ENCODE measurements at regions not wholly inside any gene's neighbourhood (a gene's known extent, or its start where the extent isn't known, plus 50 kb on each side); places are given as distances from the start of the nearest gene placed in this dataset.

DNA sequence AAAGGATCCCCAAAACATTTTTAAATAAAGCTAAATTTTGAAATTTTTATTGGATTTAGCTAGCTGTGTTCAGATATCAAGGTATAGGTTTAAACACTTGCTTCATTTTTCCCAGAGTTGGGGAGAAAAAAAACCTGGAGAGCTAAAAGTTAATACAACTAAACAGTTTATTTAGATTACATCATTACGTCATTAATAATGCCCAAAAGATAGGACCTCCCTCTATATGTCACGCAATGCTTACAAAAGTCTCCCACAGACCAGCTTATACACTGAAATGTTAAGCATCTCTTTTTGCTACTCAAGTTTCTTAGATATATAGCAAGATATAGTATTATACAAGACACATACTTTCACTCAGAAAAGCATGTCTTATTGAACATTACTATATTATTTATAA, 160.0 kb upstream of the SEMA3E start:
- POLR2A ChIA-PET (ENCODE audit: low non-redundant PET): no interaction called here
- Histone ChIP-seq H3K9me3 (ENCODE audit: low read depth, low read length, poor library complexity, severe bottlenecking) (no peaks in the 10 kb centered on the region), H3K27me3 (replicated peaks; ENCODE audit: insufficient read depth, low read depth, low read length, poor library complexity) (no peaks in the 10 kb centered on the region), H3K36me3 (ENCODE audit: insufficient read depth, low read length, poor library complexity, severe bottlenecking) (no peaks in the 10 kb centered on the region), H3K4me1 (ENCODE audit: insufficient read depth, low read length, poor library complexity, severe bottlenecking) (no peaks in the 10 kb centered on the region), H3K27ac (ENCODE audit: low read depth, low read length, poor library complexity, severe bottlenecking) (no peak overlapping the region), H3K4me3 (ENCODE audit: low read depth, low read length, poor library complexity, severe bottlenecking) (no peak overlapping the region)
- DNase-seq (ENCODE audit: low spot score): no peak
- intact Hi-C loops (cut with micrococcal nuclease; ENCODE audit: unreplicated experiment): no loop called here
- TF ChIP-seq, protein P1, sequence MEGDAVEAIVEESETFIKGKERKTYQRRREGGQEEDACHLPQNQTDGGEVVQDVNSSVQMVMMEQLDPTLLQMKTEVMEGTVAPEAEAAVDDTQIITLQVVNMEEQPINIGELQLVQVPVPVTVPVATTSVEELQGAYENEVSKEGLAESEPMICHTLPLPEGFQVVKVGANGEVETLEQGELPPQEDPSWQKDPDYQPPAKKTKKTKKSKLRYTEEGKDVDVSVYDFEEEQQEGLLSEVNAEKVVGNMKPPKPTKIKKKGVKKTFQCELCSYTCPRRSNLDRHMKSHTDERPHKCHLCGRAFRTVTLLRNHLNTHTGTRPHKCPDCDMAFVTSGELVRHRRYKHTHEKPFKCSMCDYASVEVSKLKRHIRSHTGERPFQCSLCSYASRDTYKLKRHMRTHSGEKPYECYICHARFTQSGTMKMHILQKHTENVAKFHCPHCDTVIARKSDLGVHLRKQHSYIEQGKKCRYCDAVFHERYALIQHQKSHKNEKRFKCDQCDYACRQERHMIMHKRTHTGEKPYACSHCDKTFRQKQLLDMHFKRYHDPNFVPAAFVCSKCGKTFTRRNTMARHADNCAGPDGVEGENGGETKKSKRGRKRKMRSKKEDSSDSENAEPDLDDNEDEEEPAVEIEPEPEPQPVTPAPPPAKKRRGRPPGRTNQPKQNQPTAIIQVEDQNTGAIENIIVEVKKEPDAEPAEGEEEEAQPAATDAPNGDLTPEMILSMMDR (conservative IDR thresholded peaks at IDR 0.05; ENCODE audit: low read depth, low read length): no peak
- no peak for TF ChIP-seq EZH2 (IDR thresholded peaks at IDR 0.05; ENCODE audit: borderline replicate concordance, low read depth, low read length, poor library complexity, severe bottlenecking)
- CTCF ChIA-PET: no interaction called here
- BruUV-seq (replicated peaks): no TSS peak

DNA sequence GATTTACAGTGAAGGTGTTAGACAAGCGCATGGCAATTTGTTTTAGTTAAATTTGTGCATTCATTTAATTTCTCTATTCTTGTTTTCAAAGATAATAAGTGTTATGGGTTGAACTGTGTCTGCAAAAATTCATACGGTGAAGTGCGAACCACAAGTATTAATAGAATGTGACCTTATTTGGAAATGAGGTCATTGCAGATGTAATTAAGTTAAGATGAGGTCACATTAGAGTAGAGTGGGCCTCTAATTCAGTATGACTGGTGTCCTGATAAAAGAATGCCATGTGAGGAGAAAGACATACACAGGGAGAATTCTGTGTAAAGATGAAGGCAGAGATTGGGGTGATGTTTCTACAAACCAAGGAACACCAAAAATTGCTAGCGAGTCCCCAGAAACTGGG, 158.8 kb upstream of the SEMA3E start:
- Histone ChIP-seq H3K9me3 (ENCODE audit: low read depth, low read length, poor library complexity, severe bottlenecking) (no peaks in the 10 kb centered on the region), H3K4me3 (ENCODE audit: low read depth, low read length, poor library complexity, severe bottlenecking) (no peak overlapping the region), H3K27ac (ENCODE audit: low read depth, low read length, poor library complexity, severe bottlenecking) (no peak overlapping the region), H3K36me3 (ENCODE audit: insufficient read depth, low read length, poor library complexity, severe bottlenecking) (no peaks in the 10 kb centered on the region), H3K27me3 (replicated peaks; ENCODE audit: insufficient read depth, low read depth, low read length, poor library complexity) (no peaks in the 10 kb centered on the region), H3K4me1 (ENCODE audit: insufficient read depth, low read length, poor library complexity, severe bottlenecking) (no peaks in the 10 kb centered on the region)
- TF ChIP-seq, protein P1 (conservative IDR thresholded peaks at IDR 0.05; ENCODE audit: low read depth, low read length): no peak
- no peak for TF ChIP-seq EZH2 (IDR thresholded peaks at IDR 0.05; ENCODE audit: borderline replicate concordance, low read depth, low read length, poor library complexity, severe bottlenecking)
- ChIA-PET CTCF (no interaction called here), POLR2A (ENCODE audit: low non-redundant PET) (no interaction called here)
- no peak for DNase-seq (ENCODE audit: low spot score)
- intact Hi-C loops (cut with micrococcal nuclease; ENCODE audit: unreplicated experiment): no loop called here
- no TSS peak for BruUV-seq (replicated peaks)

DNA sequence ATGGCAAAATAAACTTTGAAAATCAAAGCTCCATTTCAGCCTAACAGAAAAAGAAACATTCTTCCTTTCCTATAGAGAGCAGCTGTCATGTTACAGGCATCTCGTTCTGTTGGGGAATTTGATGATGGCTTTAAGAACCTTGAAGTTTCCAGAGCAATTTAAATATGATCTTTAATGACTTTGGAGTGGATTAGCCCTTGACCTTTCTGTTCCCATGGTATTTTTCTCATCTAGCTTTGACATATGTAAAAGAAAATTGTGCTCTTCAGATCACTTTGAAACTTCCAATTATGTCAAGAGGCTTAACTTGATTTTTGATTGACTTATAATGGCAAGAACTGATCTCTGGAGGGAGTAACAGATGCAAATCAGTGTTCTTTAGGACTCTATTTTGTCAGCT, 157.6 kb upstream of the SEMA3E start:
- Histone ChIP-seq H3K27me3 (replicated peaks; ENCODE audit: insufficient read depth, low read depth, low read length, poor library complexity) (no peaks in the 10 kb centered on the region), H3K9me3 (ENCODE audit: low read depth, low read length, poor library complexity, severe bottlenecking) (no peaks in the 10 kb centered on the region), H3K36me3 (ENCODE audit: insufficient read depth, low read length, poor library complexity, severe bottlenecking) (no peaks in the 10 kb centered on the region), H3K27ac (ENCODE audit: low read depth, low read length, poor library complexity, severe bottlenecking) (no peak overlapping the region), H3K4me3 (ENCODE audit: low read depth, low read length, poor library complexity, severe bottlenecking) (no peak overlapping the region), H3K4me1 (ENCODE audit: insufficient read depth, low read length, poor library complexity, severe bottlenecking) (no peaks in the 10 kb centered on the region)
- BruUV-seq (replicated peaks): no TSS peak
- TF ChIP-seq, protein P1 (conservative IDR thresholded peaks at IDR 0.05; ENCODE audit: low read depth, low read length): no peak
- TF ChIP-seq EZH2 (IDR thresholded peaks at IDR 0.05; ENCODE audit: borderline replicate concordance, low read depth, low read length, poor library complexity, severe bottlenecking): no peak
- CTCF ChIA-PET: no interaction called here
- no peak for DNase-seq (ENCODE audit: low spot score)
- intact Hi-C loops (cut with micrococcal nuclease; ENCODE audit: unreplicated experiment): no loop called here
- POLR2A ChIA-PET (ENCODE audit: low non-redundant PET): no interaction called here
